Activated CD4-positive, CD25-positive, alpha-beta regulatory T cell treated with anti-CD3 and anti-CD28 coated beads, Interleukin-2, amount 50 U/mL, for 24 hours (primary cell): ENCODE measurements at regions not wholly inside any gene's neighbourhood (a gene's known extent, or its start where the extent isn't known, plus 50 kb on each side); places are given as distances from the start of the nearest gene placed in this dataset.

Source experiments
- ATAC-seq, 2 donors: fragments of 150-1000 bp; cut with Tn5 transposase; one replicate each; pipeline ENCODE4 v1.10.0; 2021; ENCODE audit warnings: mild to moderate bottlenecking in 1 of 2, moderate library complexity in 1 of 2

DNA sequence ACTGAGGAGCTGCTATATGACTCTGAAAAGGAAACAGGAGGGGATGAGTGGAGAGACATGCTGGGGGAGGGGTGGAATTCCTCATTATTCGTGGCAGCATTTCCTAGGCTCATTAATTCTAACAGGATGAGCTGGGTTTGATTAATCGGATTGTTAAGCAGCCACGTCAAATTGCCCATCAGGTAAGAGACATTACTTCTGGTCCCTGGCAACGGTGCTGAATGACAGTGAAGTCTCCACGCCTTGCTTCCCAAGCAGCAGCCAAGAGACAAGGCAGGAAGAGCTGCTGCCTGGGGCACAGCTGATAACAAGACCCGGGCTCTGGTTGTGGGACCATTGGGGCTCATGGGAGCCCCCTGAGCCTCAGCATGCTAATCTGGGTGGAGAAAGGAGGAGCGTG lies 86.6 kb downstream of the MARCHF4 start:
- no peak for ATAC-seq

DNA sequence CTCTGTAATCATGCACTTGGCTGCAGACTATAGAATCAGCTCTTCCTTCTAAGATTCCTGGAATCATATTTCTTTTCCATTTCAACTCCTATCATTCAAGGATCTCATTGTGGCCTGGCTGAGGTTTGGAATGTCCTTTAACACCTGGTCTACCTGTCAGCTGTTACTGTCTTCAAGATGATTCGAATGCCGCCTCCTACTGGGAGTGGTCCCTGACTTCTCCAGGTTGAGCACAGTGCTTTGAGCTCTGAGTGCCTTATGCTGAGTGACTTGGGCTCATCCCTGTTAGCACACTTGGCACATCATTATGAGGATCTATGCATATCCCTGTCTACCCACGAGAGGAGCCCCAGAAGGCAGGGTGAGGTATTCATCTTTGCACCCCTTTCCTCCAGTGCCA lies 87.6 kb downstream of the MARCHF4 start:
- no peak for ATAC-seq

DNA sequence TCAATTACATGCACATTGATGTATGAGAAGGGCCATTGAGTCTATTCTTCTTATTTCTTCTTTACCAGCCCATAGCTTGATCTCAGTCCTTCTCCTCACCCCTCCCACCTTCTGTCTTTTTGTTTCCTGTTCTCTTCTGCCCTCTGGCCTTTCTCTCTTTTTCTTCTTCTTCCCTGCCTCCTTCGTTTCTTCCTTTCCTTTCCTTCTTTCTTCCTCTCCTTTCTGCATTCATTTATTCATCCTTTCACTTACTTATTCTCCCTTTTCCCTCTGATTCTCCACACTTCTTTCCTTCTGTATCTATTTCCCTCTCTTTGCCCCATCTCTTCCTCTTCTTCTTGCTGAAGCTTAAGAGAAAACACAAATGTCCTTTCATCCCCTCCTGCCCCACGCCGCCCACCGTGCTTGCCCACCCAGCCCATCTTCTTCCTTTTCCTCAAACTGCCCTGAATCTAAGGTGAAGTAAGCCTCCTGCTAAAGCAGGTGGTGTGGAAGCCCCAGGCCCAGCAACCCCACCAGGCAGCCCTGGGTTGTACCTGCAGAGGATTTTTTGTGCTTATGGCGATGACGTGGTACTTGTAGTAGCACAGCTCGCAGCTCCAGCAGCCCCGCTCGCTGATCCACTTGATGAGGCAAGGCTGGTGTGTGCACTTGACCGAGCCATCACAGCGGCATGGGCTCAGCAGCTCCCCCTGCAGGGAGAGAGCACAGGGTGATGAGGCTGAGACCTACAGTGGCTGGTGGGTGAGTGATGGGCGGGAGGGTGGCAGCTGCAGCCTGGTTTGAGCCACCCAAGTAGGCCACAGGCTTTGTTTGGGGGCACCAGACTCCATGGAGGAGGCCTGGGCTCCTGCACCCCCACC lies 89.0 kb downstream of the MARCHF4 start:
- ATAC-seq, result peak in 1 of 2 donors; percentile 27

DNA sequence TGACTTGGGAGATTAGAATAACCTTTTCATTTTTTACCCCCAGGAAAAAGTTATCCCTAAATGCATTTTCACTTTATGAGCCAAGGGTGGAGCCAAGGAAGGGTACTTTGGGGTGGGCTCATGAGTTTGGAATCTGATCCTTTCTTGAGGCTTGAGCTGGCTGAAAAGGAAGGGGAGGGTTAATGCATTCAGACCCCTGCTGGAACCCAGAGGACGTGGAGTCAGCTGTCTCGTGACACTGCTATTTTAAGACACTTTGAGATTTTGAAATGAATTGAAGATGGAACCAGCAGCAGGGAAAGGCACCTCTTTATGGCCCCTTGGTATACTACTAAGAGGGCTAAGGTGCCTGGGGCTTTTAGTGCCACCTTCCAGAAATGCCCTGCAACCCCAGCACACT lies 90.4 kb downstream of the MARCHF4 start:
- no peak for ATAC-seq

DNA sequence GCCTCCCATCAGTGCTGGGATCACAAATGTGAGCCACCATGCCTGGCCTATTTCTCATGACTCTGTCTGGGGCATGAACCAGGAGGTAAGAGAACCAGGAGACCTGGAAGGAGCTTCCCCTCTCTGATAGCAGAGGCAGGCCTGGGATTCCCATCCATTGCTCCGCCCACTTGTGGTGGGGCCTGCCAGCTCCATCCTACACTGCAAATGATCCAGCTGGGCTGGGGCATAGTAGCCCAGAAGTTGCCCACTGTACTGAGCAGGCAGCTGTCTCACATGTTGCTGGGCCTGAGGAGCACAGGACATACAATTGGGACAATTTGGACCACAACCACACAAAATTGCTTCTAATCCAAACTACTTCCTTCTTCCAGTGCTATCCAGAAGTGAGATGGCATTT lies 91.0 kb downstream of the MARCHF4 start:
- no peak for ATAC-seq

DNA sequence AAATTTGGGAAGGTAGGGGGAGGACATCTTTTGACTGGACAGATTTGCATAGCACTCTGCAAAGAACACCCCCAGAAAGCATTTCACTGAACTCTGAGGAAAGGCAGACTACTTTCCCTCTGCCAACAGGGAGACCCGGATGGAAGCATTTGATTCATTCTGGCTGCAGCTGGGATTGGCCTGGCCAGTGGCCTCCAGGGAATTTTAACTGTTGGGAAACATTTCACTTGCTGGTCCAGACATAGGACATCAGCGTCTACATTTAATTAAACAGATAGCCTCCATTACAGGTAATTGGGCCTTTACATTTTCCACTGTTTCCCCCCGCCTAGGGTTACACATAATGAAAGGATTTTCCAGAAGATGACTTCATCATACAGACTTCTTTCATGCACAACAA lies 92.8 kb downstream of the MARCHF4 start:
- ATAC-seq, result no peak

DNA sequence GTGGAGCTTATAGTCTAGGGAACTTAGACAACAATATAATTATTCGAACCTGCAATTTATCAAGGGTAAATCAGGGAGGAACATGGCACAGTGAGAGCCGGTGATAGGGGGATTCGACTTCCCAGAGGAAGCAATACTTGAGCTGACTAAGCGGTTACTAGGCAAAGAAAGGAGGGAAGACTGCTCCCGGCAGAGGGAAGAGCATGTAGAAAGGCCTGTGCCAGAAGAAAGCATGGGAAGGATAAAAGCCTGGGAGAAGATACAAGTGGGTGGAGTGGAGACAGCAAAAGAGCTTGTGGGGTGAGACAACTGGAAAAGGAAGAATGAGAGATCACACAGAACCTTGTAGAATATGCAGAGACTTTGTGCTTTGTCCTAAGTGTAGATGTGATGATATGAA lies 93.3 kb downstream of the MARCHF4 start:
- ATAC-seq, result no peak

DNA sequence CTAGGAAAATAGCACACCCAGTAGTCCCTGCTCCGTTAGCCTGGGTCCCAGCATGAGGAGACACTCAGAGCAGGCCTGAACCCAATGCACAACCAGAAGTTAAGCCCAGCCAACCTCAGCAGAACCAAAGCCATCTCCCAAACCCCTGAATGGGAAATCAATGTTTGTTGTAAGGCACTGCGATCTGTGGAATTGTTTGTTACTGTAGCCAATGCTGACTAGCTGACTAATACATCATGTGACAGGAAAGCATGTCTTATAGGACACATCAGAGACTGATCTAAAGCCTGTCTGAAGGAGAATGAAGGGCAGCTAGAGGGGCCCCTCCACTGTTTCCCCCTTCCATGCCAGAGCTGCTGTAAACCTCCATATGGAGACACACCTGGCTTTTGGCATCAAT lies 96.4 kb downstream of the MARCHF4 start:
- no peak for ATAC-seq

DNA sequence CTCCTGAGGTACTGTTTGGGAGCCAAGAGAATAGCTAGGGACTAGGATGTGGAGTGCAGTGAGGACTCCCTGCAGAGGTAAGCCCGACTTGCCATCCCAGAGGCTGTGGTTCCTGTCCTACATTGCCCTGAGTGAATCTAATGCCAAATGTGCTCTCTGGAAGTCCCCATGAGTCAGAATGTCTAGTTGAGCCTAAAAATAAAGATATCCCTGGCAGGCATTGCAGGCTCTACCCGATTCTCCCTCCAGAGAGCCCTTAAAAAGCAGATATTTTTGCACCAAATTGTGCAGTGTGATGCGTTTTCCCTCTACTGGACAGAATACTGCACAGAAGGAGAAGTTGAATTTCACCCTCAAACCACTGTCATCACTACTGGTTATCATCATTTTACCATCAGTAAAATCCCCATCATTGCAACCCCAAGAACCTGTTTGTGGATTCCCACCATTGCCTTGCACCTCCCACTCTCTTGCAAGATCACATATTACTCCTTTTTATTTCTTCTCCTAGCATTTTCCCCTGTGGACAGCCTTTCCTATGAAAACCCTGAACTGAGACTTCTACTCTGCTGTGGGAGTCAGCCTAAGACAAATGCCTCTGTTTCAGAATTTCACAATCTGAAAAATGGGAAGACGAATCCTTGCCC lies 98.0 kb downstream of the MARCHF4 start:
- no peak for ATAC-seq

DNA sequence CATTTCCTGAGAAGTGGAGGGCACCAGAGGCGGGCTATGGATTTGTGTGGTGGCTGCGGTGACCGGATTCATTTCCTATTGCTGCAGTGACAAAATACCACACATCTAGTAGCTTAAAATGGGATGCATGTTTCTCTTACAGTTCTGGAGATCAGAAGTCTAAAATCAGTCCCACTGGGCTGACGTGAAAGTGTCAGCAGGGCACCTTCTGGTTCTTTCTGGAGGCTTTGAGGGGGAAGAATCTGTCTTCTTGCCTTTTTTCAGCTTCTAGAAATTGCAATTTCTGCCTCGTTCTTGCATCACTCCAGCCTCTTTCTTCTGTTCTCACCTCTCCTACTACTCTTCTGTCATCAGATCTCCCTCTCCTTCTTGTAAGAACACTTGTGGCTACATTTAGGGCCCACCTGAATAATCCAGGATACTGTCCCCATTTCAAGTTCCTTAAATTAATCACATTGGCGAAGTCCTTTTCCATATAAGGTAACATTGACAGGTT lies 111.2 kb downstream of the MARCHF4 start:
- no peak for ATAC-seq

DNA sequence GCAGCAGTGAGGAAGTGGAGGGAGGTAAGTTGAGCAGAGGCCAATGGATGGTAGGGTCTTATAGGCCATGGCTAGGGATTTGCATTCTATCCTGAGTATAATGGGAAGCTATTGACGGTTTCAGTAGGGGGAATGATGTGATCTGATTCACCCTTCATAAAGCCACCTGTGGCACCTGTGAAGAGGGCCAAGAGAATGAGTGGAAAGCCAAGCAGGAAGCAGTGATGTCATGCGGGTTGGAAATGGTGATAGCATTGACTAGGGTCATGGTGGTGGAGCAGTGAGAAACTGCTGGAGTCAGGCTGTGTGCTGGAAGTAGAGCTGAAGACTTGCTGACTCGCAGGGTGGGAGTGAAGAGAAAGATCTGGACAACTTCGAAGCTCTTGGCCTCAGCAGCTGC lies 111.7 kb downstream of the MARCHF4 start:
- no peak for ATAC-seq

DNA sequence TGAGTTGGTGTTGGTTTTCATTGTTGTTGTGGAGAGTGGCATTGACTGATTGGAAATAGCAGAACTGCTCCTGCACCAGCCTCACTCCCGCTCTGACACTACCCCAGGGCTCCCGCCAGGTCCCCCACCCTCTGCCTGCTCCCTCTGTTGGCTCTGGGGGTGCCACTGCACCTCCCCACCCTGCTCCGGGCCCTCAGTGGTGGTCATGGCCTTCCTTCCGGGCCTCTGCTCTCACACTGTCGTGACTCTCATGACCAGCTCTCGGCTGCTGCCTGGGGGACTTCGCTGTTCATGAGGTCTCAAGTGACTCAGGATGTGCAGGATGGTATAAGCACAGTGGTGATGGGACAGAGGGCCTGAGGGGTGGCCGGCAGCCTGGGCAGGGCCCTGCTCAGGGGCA lies 113.2 kb downstream of the MARCHF4 start:
- ATAC-seq, result no peak

DNA sequence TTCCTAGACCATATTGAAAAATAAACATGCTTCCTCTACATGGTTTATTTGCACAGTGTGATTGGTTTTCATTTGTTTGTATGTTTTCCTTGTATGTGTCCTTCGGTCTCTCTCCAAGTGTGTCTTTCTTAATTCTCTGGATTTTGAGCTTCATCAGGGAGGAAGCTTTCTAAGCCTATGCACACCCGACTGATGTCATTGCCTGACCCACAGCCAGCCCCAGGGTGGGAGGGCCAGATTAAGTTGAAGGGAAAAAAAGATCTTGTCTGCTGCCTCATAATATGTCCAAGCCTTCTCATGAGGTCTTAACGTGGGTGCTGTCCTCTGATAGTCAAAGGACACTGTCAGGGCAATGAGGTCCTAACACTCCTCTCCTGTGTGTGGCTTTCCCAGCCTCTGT lies 115.2 kb downstream of the MARCHF4 start:
- no peak for ATAC-seq
